ENCODE measurements at regions not wholly inside any gene's neighbourhood (a gene's known extent, or its start where the extent isn't known, plus 50 kb on each side); places are given as distances from the start of the nearest gene placed in this dataset.
"Not testable (repeated sequence)": the region's sequence is repeated elsewhere in the genome, so short reads cannot be mapped to it uniquely, and the experiment has no call there.

GRCh38 chr20:47974234-47974878, 189.1 kb upstream of the SULF2 start:
- no peaks in the 10 kb centered on the region for H3K9me3 ChIP-seq
- H3K27me3 ChIP-seq, result no peaks in the 10 kb centered on the region
- H3K36me3 ChIP-seq, result no peaks in the 10 kb centered on the region
- TF ChIP-seq POLR2A (IDR thresholded peaks at IDR 0.05) (no peak), CTCF (IDR thresholded peaks at IDR 0.05) (no peak), POLR2AphosphoS5 (IDR thresholded peaks at IDR 0.05; ENCODE audit: insufficient read depth in 1 of 2, low read depth in 1 of 2) (no peak)
- no peak for DNase-seq (ENCODE audit: extremely low spot score in 2 of 2)
- no peak overlapping the region for H3K27ac ChIP-seq
- H3K4me1 ChIP-seq, result peaks cover 22% of the 10 kb centered on the region
- intact Hi-C loops (cut with DNase I), result no loop called here
- H3K4me3 ChIP-seq, result no peak overlapping the region

- Histone ChIP-seq H3K27me3 (no peaks in the 10 kb centered on the region), H3K27ac (no peak overlapping the region), H3K4me3 (no peak overlapping the region), H3K4me1 (peaks cover 18% of the 10 kb centered on the region), H3K36me3 (no peaks in the 10 kb centered on the region), H3K9me3 (no peaks in the 10 kb centered on the region)
- no peak for DNase-seq (ENCODE audit: extremely low spot score in 2 of 2)
- intact Hi-C loops (cut with DNase I), result no loop called here
- TF ChIP-seq CTCF (IDR thresholded peaks at IDR 0.05) (no peak), POLR2A (IDR thresholded peaks at IDR 0.05) (no peak), POLR2AphosphoS5 (IDR thresholded peaks at IDR 0.05; ENCODE audit: insufficient read depth in 1 of 2, low read depth in 1 of 2) (no peak)
These were observed 188.4 kb upstream of the SULF2 start for GRCh38 chr20:47973519-47974233.

- Histone ChIP-seq H3K4me3 (no peak overlapping the region), H3K9me3 (no peaks in the 10 kb centered on the region), H3K36me3 (no peaks in the 10 kb centered on the region), H3K27me3 (no peaks in the 10 kb centered on the region), H3K27ac (peak overlapping the region; percentile 10), H3K4me1 (peaks cover 17% of the 10 kb centered on the region)
- TF ChIP-seq CTCF (IDR thresholded peaks at IDR 0.05), result no peak
- TF ChIP-seq POLR2A (IDR thresholded peaks at IDR 0.05), result no peak
- intact Hi-C loops (cut with DNase I), result no loop called here
- no peak for DNase-seq (ENCODE audit: extremely low spot score in 2 of 2)
These were observed 187.6 kb upstream of the SULF2 start for GRCh38 chr20:47972916-47973309.

GRCh38 chr20:47972297-47972915, 187.1 kb upstream of the SULF2 start:
- H3K27me3 ChIP-seq; H3K9me3 ChIP-seq; DNase-seq (ENCODE audit: extremely low spot score in 2 of 2); H3K36me3 ChIP-seq; H3K4me3 ChIP-seq; intact Hi-C loops (cut with DNase I): not testable (repeated sequence)
- peaks cover 12% of the 10 kb centered on the region for H3K4me1 ChIP-seq
- peak; percentile 22 to 43 for TF ChIP-seq POLR2AphosphoS5 (IDR thresholded peaks at IDR 0.05; ENCODE audit: insufficient read depth in 1 of 2, low read depth in 1 of 2)
- peak overlapping the region; percentile 10 for H3K27ac ChIP-seq

- no peaks in the 10 kb centered on the region for H3K27me3 ChIP-seq
- no peak for TF ChIP-seq POLR2A (IDR thresholded peaks at IDR 0.05)
- TF ChIP-seq CTCF (IDR thresholded peaks at IDR 0.05), result no peak
- no peak for TF ChIP-seq POLR2AphosphoS5 (IDR thresholded peaks at IDR 0.05; ENCODE audit: insufficient read depth in 1 of 2, low read depth in 1 of 2)
- H3K4me3 ChIP-seq, result no peak overlapping the region
- no peaks in the 10 kb centered on the region for H3K9me3 ChIP-seq
- no peak for DNase-seq (ENCODE audit: extremely low spot score in 2 of 2)
- no peaks in the 10 kb centered on the region for H3K36me3 ChIP-seq
- peaks cover 12% of the 10 kb centered on the region for H3K4me1 ChIP-seq
- intact Hi-C loops (cut with DNase I), result no loop called here
- no peak overlapping the region for H3K27ac ChIP-seq
These were observed 185.9 kb upstream of the SULF2 start for GRCh38 chr20:47971058-47971791.
